Ascending aorta (tissue), 2 donors: ENCODE measurements at regions not wholly inside any gene's neighbourhood (a gene's known extent, or its start where the extent isn't known, plus 50 kb on each side); places are given as distances from the start of the nearest gene placed in this dataset.

Experiments used
- DNase-seq, 2 donors: peaks; one replicate each; pipeline ENCODE4 v3.0.0-alpha.2; 2019; ENCODE audit warnings: low spot score in 2 of 2
- H3K27ac ChIP-seq, 2 donors: fragments of 200-600 bp; sonication (generic); one replicate each; pipeline ENCODE4 v1.5.1; 2016 to 2017; ENCODE audit warnings: mild to moderate bottlenecking in 1 of 2
- H3K27me3 ChIP-seq: fragments of 200-600 bp; sonication (generic); one replicate; pipeline ENCODE4 v1.5.1; 2017
- H3K36me3 ChIP-seq, 2 donors: fragments of 200-600 bp; sonication (generic); one replicate each; pipeline ENCODE4 v1.5.1; 2016
- H3K4me1 ChIP-seq, 2 donors: fragments of 200-600 bp; sonication (generic); one replicate each; pipeline ENCODE4 v1.5.1; 2016 to 2017; ENCODE audit warnings: mild to moderate bottlenecking in 1 of 2
- H3K4me3 ChIP-seq, 2 donors: fragments of 200-600 bp; sonication (generic); one replicate each; pipeline ENCODE4 v1.5.1; 2016 to 2017; ENCODE audit warnings: mild to moderate bottlenecking in 1 of 2
- H3K9me3 ChIP-seq, 2 donors: fragments of 200-600 bp; sonication (generic); one replicate each; pipeline ENCODE4 v1.5.1; 2016
- CTCF ChIP-seq, 3 experiments: fragments of 200-600 bp in 2 of 3; fragments of 450-650 bp in 1 of 3; sonication (generic) in 2 of 3; IDR thresholded peaks; one replicate each; pipeline ENCODE4 v1.5.1; 2016 to 2019; ENCODE audit warnings: antibody characterized with exemption in 3 of 3, mild to moderate bottlenecking in 1 of 3, moderate library complexity in 1 of 3
- intact Hi-C: fragments of 100-400 bp; cut with DNase I; formaldehyde crosslinking; loops from one replicate; pipeline ENCODE4 v1.15.1; 2023

DNA sequence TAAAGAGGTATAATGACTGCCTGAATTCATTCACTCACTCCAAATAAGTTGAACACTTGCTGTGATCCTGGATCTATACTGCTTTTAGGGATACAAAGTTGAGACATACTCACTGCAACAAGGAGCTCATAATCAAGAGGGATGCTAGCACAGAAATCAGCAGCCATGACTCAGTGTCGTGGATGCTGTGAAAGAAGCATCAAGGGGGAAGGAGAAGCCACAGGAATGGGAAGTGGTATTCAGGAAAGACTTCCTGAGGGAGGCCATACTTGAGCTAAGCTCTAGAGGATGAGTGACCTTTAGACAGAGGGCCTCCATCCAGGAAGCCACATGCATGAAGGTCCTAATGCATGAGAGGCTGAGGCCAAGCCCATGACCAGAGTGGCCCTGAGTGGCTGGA lies 245.7 kb upstream of the RORA start:
- no peaks in the 10 kb centered on the region for H3K36me3 ChIP-seq
- intact Hi-C loops = no loop called here
- H3K4me3 ChIP-seq = no peak overlapping the region
- H3K27me3 ChIP-seq = no peaks in the 10 kb centered on the region
- no peaks in the 10 kb centered on the region for H3K4me1 ChIP-seq
- TF ChIP-seq CTCF (IDR thresholded peaks at IDR 0.05) = no peak
- H3K27ac ChIP-seq = no peak overlapping the region
- DNase-seq = no peak
- no peaks in the 10 kb centered on the region for H3K9me3 ChIP-seq

GRCh38 chr15:61467823-61468222 lies 238.7 kb upstream of the RORA start:
- intact Hi-C loops = no loop called here
- no peak for TF ChIP-seq CTCF (IDR thresholded peaks at IDR 0.05)
- Histone ChIP-seq H3K4me1 (no peaks in the 10 kb centered on the region), H3K4me3 (no peak overlapping the region), H3K27me3 (no peaks in the 10 kb centered on the region), H3K27ac (no peak overlapping the region), H3K9me3 (no peaks in the 10 kb centered on the region), H3K36me3 (no peaks in the 10 kb centered on the region)
- no peak for DNase-seq

- H3K9me3 ChIP-seq = no peaks in the 10 kb centered on the region
- H3K4me1 ChIP-seq = no peaks in the 10 kb centered on the region
- TF ChIP-seq CTCF (IDR thresholded peaks at IDR 0.05) = no peak
- no peaks in the 10 kb centered on the region for H3K27me3 ChIP-seq
- H3K4me3 ChIP-seq = no peak overlapping the region
- no peak for DNase-seq
- intact Hi-C loops = no loop called here
- no peak overlapping the region for H3K27ac ChIP-seq
- no peaks in the 10 kb centered on the region for H3K36me3 ChIP-seq
These were observed 230.9 kb upstream of the RORA start for GRCh38 chr15:61459785-61460707.

DNA sequence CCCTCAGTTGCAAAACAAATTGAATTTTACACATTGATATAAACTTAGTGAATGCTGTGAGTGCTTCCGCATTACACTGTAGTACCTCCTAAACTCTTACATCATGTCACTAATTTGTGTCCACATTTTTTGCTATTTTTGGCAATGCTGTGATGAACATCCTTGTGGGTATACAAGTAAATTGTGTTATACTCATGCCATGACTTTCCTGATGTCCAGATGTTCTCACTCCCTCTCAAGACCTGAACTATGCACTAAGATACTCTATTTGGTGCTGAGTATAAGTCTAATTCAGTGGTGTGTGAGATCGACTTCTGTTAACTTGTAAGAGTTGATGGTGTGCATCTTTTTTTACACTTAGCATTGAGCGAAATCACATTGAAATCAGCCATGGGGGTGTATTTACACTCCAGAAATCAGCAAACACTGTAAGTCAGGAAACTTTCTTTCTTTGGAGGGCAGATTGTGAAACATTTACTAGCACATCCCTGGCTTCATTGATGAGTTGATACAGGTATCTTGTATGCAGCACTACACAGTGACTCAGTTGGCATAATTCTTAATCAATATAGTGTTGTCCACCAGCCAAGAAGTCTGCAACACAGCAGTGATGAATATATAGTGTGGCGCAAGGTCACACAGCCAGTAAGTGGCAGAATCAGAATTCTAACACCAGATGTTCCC lies 228.1 kb upstream of the RORA start:
- no peak for DNase-seq
- H3K36me3 ChIP-seq = no peaks in the 10 kb centered on the region
- no peak overlapping the region for H3K27ac ChIP-seq
- intact Hi-C loops = no loop called here
- H3K9me3 ChIP-seq = no peaks in the 10 kb centered on the region
- TF ChIP-seq CTCF (IDR thresholded peaks at IDR 0.05) = no peak
- no peaks in the 10 kb centered on the region for H3K27me3 ChIP-seq
- no peaks in the 10 kb centered on the region for H3K4me1 ChIP-seq
- no peak overlapping the region for H3K4me3 ChIP-seq

DNA sequence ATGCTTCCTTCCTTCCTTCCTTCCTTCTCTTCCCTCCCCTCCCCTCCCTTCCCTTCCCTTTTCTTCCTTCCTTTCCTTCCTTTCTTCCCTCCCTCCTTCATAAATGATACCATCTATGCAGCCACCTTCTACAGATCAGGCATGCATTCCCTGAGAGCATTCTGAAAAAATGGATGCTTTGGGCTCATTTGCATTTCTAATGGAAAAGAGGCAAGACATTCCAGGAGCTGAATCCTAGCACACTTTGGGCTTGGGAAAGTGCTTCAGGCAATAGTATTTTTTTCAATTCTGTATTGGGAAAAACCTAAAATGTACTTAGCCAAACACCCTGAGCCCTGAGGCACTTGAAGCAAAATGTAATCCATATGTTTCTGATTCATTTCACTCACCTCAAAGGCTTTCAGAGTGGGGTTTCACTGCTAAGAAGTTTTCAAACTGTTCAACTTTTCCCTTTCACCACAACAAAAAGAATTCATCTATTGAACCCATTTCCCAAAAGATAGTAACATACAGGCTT lies 220.1 kb upstream of the RORA start:
- Histone ChIP-seq H3K27me3 (no peaks in the 10 kb centered on the region), H3K27ac (no peak overlapping the region), H3K4me3 (no peak overlapping the region), H3K9me3 (no peaks in the 10 kb centered on the region), H3K4me1 (no peaks in the 10 kb centered on the region), H3K36me3 (no peaks in the 10 kb centered on the region)
- intact Hi-C loops = no loop called here
- DNase-seq = no peak
- no peak for TF ChIP-seq CTCF (IDR thresholded peaks at IDR 0.05)
